Tibial nerve (tissue), 4 donors: ENCODE measurements at regions not wholly inside any gene's neighbourhood (a gene's known extent, or its start where the extent isn't known, plus 50 kb on each side); places are given as distances from the start of the nearest gene placed in this dataset.

ENCODE experiments used
- CTCF ChIP-seq, 5 experiments: fragments of 200-600 bp in 3 of 5; fragments of 450-650 bp in 2 of 5; sonication (generic) in 3 of 5; IDR thresholded peaks; one replicate each; pipeline ENCODE4 v1.5.1; 2016 to 2019; ENCODE audit warnings: antibody characterized with exemption in 5 of 5, mild to moderate bottlenecking in 3 of 5, moderate library complexity in 2 of 5
- EP300 ChIP-seq, 2 donors: sonication (generic); formaldehyde crosslinking; IDR thresholded peaks; one replicate each; pipeline ENCODE4 v1.6.1; 2017; ENCODE audit warnings: antibody characterized with exemption in 2 of 2, mild to moderate bottlenecking in 1 of 2
- POLR2A ChIP-seq, 2 donors: fragments of 450-650 bp; IDR thresholded peaks; one replicate each; pipeline ENCODE4 v1.6.1; 2017; ENCODE audit warnings: antibody characterized with exemption in 2 of 2, mild to moderate bottlenecking in 2 of 2, moderate library complexity in 2 of 2

- TF ChIP-seq CTCF (IDR thresholded peaks at IDR 0.05): no peak
- no peak for TF ChIP-seq POLR2A (IDR thresholded peaks at IDR 0.05)
- TF ChIP-seq EP300 (IDR thresholded peaks at IDR 0.05): no peak
These were observed 159.9 kb upstream of the MGMT start for GRCh38 chr10:129307141-129307540.
